ENCODE measurements at regions not wholly inside any gene's neighbourhood (a gene's known extent, or its start where the extent isn't known, plus 50 kb on each side); places are given as distances from the start of the nearest gene placed in this dataset.

DNA sequence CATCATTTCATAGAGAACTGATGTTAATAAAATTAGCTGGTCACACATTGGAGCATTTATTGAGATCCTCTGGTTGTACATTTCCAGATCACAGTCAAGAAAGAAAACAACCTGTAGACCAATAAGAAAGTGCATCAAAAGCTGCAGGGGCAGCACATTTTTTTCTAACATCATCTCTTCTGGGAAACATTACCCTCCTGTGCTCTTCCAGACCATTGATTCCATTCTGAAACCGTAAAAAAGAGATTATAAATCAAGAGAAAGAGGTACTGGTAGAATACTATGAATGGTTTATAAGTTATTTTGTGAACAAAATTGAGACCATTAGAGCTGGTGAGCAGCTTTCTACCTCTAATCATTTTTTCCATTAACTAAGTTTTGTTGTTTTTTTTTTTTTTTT lies 1548.2 kb upstream of the CELF4 start:
- Histone ChIP-seq H3K4me1 (ENCODE audit: control insufficient read depth in 4 of 4, insufficient read depth in 4 of 4, low read length in 3 of 4) (no peaks in the 10 kb centered on the region), H3K27ac (ENCODE audit: low read depth in 1 of 2, low read length in 2 of 2) (no peak overlapping the region), H3K36me3 (ENCODE audit: control insufficient read depth in 4 of 4, insufficient read depth in 3 of 4, low read depth in 1 of 4, low read length in 3 of 4) (no peaks in the 10 kb centered on the region), H3K4me3 (ENCODE audit: low read depth in 1 of 3, low read length in 3 of 3) (no peak overlapping the region), H3K9me3 (ENCODE audit: control insufficient read depth in 4 of 4, low read length in 3 of 4) (no peaks in the 10 kb centered on the region), H3K27me3 (ENCODE audit: control insufficient read depth in 4 of 4, insufficient read depth in 4 of 4, low read length in 3 of 4) (no peaks in the 10 kb centered on the region), H3K9ac (ENCODE audit: low read depth in 1 of 2, low read length in 2 of 2) (no peak overlapping the region)
- no peak for DNase-seq (ENCODE audit: low spot score)
- TF ChIP-seq, protein P1, sequence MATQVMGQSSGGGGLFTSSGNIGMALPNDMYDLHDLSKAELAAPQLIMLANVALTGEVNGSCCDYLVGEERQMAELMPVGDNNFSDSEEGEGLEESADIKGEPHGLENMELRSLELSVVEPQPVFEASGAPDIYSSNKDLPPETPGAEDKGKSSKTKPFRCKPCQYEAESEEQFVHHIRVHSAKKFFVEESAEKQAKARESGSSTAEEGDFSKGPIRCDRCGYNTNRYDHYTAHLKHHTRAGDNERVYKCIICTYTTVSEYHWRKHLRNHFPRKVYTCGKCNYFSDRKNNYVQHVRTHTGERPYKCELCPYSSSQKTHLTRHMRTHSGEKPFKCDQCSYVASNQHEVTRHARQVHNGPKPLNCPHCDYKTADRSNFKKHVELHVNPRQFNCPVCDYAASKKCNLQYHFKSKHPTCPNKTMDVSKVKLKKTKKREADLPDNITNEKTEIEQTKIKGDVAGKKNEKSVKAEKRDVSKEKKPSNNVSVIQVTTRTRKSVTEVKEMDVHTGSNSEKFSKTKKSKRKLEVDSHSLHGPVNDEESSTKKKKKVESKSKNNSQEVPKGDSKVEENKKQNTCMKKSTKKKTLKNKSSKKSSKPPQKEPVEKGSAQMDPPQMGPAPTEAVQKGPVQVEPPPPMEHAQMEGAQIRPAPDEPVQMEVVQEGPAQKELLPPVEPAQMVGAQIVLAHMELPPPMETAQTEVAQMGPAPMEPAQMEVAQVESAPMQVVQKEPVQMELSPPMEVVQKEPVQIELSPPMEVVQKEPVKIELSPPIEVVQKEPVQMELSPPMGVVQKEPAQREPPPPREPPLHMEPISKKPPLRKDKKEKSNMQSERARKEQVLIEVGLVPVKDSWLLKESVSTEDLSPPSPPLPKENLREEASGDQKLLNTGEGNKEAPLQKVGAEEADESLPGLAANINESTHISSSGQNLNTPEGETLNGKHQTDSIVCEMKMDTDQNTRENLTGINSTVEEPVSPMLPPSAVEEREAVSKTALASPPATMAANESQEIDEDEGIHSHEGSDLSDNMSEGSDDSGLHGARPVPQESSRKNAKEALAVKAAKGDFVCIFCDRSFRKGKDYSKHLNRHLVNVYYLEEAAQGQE (IDR thresholded peaks at IDR 0.05) = no peak
- TF ChIP-seq, protein P2, sequence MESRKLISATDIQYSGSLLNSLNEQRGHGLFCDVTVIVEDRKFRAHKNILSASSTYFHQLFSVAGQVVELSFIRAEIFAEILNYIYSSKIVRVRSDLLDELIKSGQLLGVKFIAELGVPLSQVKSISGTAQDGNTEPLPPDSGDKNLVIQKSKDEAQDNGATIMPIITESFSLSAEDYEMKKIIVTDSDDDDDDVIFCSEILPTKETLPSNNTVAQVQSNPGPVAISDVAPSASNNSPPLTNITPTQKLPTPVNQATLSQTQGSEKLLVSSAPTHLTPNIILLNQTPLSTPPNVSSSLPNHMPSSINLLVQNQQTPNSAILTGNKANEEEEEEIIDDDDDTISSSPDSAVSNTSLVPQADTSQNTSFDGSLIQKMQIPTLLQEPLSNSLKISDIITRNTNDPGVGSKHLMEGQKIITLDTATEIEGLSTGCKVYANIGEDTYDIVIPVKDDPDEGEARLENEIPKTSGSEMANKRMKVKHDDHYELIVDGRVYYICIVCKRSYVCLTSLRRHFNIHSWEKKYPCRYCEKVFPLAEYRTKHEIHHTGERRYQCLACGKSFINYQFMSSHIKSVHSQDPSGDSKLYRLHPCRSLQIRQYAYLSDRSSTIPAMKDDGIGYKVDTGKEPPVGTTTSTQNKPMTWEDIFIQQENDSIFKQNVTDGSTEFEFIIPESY (IDR thresholded peaks at IDR 0.05) = no peak
- no peak for TF ChIP-seq MAX (IDR thresholded peaks at IDR 0.05)
- no peak for TF ChIP-seq RXRA (IDR thresholded peaks at IDR 0.05)
- TF ChIP-seq RAD21 (IDR thresholded peaks at IDR 0.05) = no peak
- TF ChIP-seq EGR1 (IDR thresholded peaks at IDR 0.05; ENCODE audit: low read depth in 2 of 2) = no peak
- no peak for TF ChIP-seq YY1 (IDR thresholded peaks at IDR 0.05)
- TF ChIP-seq FOXA2 (IDR thresholded peaks at IDR 0.05) = no peak
- TF ChIP-seq NR2F2 (IDR thresholded peaks at IDR 0.05) = no peak
- TF ChIP-seq GABPA (IDR thresholded peaks at IDR 0.05 in 1 of 2, conservative IDR thresholded peaks at IDR 0.05 in 1 of 2) = no peak
- TF ChIP-seq, protein P3, sequence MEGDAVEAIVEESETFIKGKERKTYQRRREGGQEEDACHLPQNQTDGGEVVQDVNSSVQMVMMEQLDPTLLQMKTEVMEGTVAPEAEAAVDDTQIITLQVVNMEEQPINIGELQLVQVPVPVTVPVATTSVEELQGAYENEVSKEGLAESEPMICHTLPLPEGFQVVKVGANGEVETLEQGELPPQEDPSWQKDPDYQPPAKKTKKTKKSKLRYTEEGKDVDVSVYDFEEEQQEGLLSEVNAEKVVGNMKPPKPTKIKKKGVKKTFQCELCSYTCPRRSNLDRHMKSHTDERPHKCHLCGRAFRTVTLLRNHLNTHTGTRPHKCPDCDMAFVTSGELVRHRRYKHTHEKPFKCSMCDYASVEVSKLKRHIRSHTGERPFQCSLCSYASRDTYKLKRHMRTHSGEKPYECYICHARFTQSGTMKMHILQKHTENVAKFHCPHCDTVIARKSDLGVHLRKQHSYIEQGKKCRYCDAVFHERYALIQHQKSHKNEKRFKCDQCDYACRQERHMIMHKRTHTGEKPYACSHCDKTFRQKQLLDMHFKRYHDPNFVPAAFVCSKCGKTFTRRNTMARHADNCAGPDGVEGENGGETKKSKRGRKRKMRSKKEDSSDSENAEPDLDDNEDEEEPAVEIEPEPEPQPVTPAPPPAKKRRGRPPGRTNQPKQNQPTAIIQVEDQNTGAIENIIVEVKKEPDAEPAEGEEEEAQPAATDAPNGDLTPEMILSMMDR (IDR thresholded peaks at IDR 0.05; ENCODE audit: low read depth, low read length, missing input control) = no peak
- no peak for TF ChIP-seq TAF1 (conservative IDR thresholded peaks at IDR 0.05)
- 75% methylated on average over 1 of the region's 1 CpG for WGBS

GRCh38 chr18:39105104-39105503 lies 1539.5 kb upstream of the CELF4 start:
- Histone ChIP-seq H3K4me3 (ENCODE audit: low read depth in 1 of 3, low read length in 3 of 3) (no peak overlapping the region), H3K9me3 (ENCODE audit: control insufficient read depth in 4 of 4, low read length in 3 of 4) (no peaks in the 10 kb centered on the region), H3K4me1 (ENCODE audit: control insufficient read depth in 4 of 4, insufficient read depth in 4 of 4, low read length in 3 of 4) (no peaks in the 10 kb centered on the region), H3K36me3 (ENCODE audit: control insufficient read depth in 4 of 4, insufficient read depth in 3 of 4, low read depth in 1 of 4, low read length in 3 of 4) (no peaks in the 10 kb centered on the region), H3K27me3 (ENCODE audit: control insufficient read depth in 4 of 4, insufficient read depth in 4 of 4, low read length in 3 of 4) (no peaks in the 10 kb centered on the region), H3K9ac (ENCODE audit: low read depth in 1 of 2, low read length in 2 of 2) (no peak overlapping the region), H3K27ac (ENCODE audit: low read depth in 1 of 2, low read length in 2 of 2) (no peak overlapping the region)
- DNase-seq (ENCODE audit: low spot score) = no peak
- WGBS = 46% methylated on average over 4 of the region's 4 CpGs
- TF ChIP-seq JUND (IDR thresholded peaks at IDR 0.05) (no peak), SP1 (IDR thresholded peaks at IDR 0.05) (no peak), ATF3 (IDR thresholded peaks at IDR 0.05) (no peak), RXRA (IDR thresholded peaks at IDR 0.05) (no peak), TAF1 (conservative IDR thresholded peaks at IDR 0.05) (no peak), HNF4A (conservative IDR thresholded peaks at IDR 0.05) (no peak), YY1 (IDR thresholded peaks at IDR 0.05) (no peak), EGR1 (IDR thresholded peaks at IDR 0.05; ENCODE audit: low read depth in 2 of 2) (no peak), FOXA1 (IDR thresholded peaks at IDR 0.05) (no peak), RAD21 (IDR thresholded peaks at IDR 0.05) (no peak)
- TF ChIP-seq, protein P3 (IDR thresholded peaks at IDR 0.05; ENCODE audit: low read depth, low read length, missing input control) = no peak

Measured in liver (tissue), 8 donors.